ENCODE measurements at regions not wholly inside any gene's neighbourhood (a gene's known extent, or its start where the extent isn't known, plus 50 kb on each side); places are given as distances from the start of the nearest gene placed in this dataset.

- H3K4me3 ChIP-seq (ENCODE audit: low read depth, poor library complexity, severe bottlenecking): no peak overlapping the region
Measured at GRCh38 chr11:122045181-122045586, 70.8 kb downstream of the BLID start.

GRCh38 chr11:122044086-122044485 lies 71.9 kb downstream of the BLID start:
- no peak for TF ChIP-seq POLR2A (IDR thresholded peaks at IDR 0.05)
- no peak for TF ChIP-seq CTCF (IDR thresholded peaks at IDR 0.05)
- DNase-seq (ENCODE audit: low spot score in 2 of 2): no peak
- intact Hi-C loops (cut with DNase I; ENCODE audit: low total_unique reads): no loop called here
- no peak overlapping the region for H3K4me3 ChIP-seq (ENCODE audit: low read depth, poor library complexity, severe bottlenecking)
- WGBS, 2 donors: 66 to 68% methylated on average over 4 of the region's 4 CpGs

More at GRCh38 chr11:122045181-122045586, 70.8 kb downstream of the BLID start:
- intact Hi-C loops (cut with DNase I; ENCODE audit: low total_unique reads): no loop called here
- no peak for DNase-seq (ENCODE audit: low spot score in 2 of 2)
- no peak for TF ChIP-seq POLR2A (IDR thresholded peaks at IDR 0.05)
- no peak for TF ChIP-seq CTCF (IDR thresholded peaks at IDR 0.05)
- 28 to 31% methylated on average over 3 of the region's 3 CpGs for WGBS, 2 donors

GRCh38 chr11:122042981-122043380 lies 73.0 kb downstream of the BLID start:
- DNase-seq (ENCODE audit: low spot score in 2 of 2): no peak
- no peak overlapping the region for H3K4me3 ChIP-seq (ENCODE audit: low read depth, poor library complexity, severe bottlenecking)
- WGBS, 2 donors: 63 to 64% methylated on average over 7 of the region's 7 CpGs
- TF ChIP-seq POLR2A (IDR thresholded peaks at IDR 0.05) (no peak), CTCF (IDR thresholded peaks at IDR 0.05) (no peak)
- intact Hi-C loops (cut with DNase I; ENCODE audit: low total_unique reads): no loop called here

GRCh38 chr11:122040464-122040863 lies 75.6 kb downstream of the BLID start:
- intact Hi-C loops (cut with DNase I; ENCODE audit: low total_unique reads): no loop called here
- no peak for TF ChIP-seq POLR2A (IDR thresholded peaks at IDR 0.05)
- no peak for TF ChIP-seq CTCF (IDR thresholded peaks at IDR 0.05)
- no peak overlapping the region for H3K4me3 ChIP-seq (ENCODE audit: low read depth, poor library complexity, severe bottlenecking)
- DNase-seq (ENCODE audit: low spot score in 2 of 2): no peak
- 53 to 59% methylated on average over 6 of the region's 6 CpGs for WGBS, 2 donors

GRCh38 chr11:122038543-122038942 lies 77.5 kb downstream of the BLID start:
- no peak for DNase-seq (ENCODE audit: low spot score in 2 of 2)
- WGBS, 2 donors: 68 to 73% methylated on average over 2 of the region's 2 CpGs
- intact Hi-C loops (cut with DNase I; ENCODE audit: low total_unique reads): no loop called here
- TF ChIP-seq CTCF (IDR thresholded peaks at IDR 0.05) (no peak), POLR2A (IDR thresholded peaks at IDR 0.05) (no peak)
- no peak overlapping the region for H3K4me3 ChIP-seq (ENCODE audit: low read depth, poor library complexity, severe bottlenecking)

GRCh38 chr11:122037911-122038310 lies 78.1 kb downstream of the BLID start:
- no peak for DNase-seq (ENCODE audit: low spot score in 2 of 2)
- H3K4me3 ChIP-seq (ENCODE audit: low read depth, poor library complexity, severe bottlenecking): no peak overlapping the region
- TF ChIP-seq CTCF (IDR thresholded peaks at IDR 0.05): no peak
- no peak for TF ChIP-seq POLR2A (IDR thresholded peaks at IDR 0.05)
- intact Hi-C loops (cut with DNase I; ENCODE audit: low total_unique reads): no loop called here

Measured in lower leg skin (tissue), 4 donors.